ENCODE measurements at regions not wholly inside any gene's neighbourhood (a gene's known extent, or its start where the extent isn't known, plus 50 kb on each side); places are given as distances from the start of the nearest gene placed in this dataset.
"Not testable (repeated sequence)": the region's sequence is repeated elsewhere in the genome, so short reads cannot be mapped to it uniquely, and the experiment has no call there.

GRCh38 chr6:66326228-66326627, 619.2 kb upstream of the EYS start:
- no peak for DNase-seq

GRCh38 chr6:66321017-66321416, 614.0 kb upstream of the EYS start:
- DNase-seq: no peak

- DNase-seq: no peak
Observed at GRCh38 chr6:66307490-66307889, 600.5 kb upstream of the EYS start.

- no peak for DNase-seq
Observed at GRCh38 chr6:66291905-66292304, 584.9 kb upstream of the EYS start.

GRCh38 chr6:66289889-66290288, 582.9 kb upstream of the EYS start:
- DNase-seq: no peak

- no peak for DNase-seq
Observed at GRCh38 chr6:66278115-66278514, 571.1 kb upstream of the EYS start.

GRCh38 chr6:66277400-66277799, 570.4 kb upstream of the EYS start:
- DNase-seq: no peak

- DNase-seq: no peak
Observed at GRCh38 chr6:66265737-66266136, 558.7 kb upstream of the EYS start.

- no peak for DNase-seq
Observed at GRCh38 chr6:66264376-66264775, 557.4 kb upstream of the EYS start.

- DNase-seq: not testable (repeated sequence)
Observed at GRCh38 chr6:66258731-66259487, 551.9 kb upstream of the EYS start.

- no peak for DNase-seq
Observed at GRCh38 chr6:66245231-66245630, 538.2 kb upstream of the EYS start.

- DNase-seq: no peak
Observed at GRCh38 chr6:66238851-66239250, 531.8 kb upstream of the EYS start.

- DNase-seq: no peak
Observed at GRCh38 chr6:66232890-66233289, 525.9 kb upstream of the EYS start.

- DNase-seq: no peak
Observed at GRCh38 chr6:66230591-66230990, 523.6 kb upstream of the EYS start.

- no peak for DNase-seq
Observed at GRCh38 chr6:66226109-66226508, 519.1 kb upstream of the EYS start.

GRCh38 chr6:66210964-66211363, 503.9 kb upstream of the EYS start:
- no peak for DNase-seq

- DNase-seq: no peak
Observed at GRCh38 chr6:66200390-66200789, 493.4 kb upstream of the EYS start.

GRCh38 chr6:66199171-66199570, 492.1 kb upstream of the EYS start:
- no peak for DNase-seq

GRCh38 chr6:66198062-66198624, 491.1 kb upstream of the EYS start:
- DNase-seq: no peak

- DNase-seq: no peak
Observed at GRCh38 chr6:66190858-66191257, 483.8 kb upstream of the EYS start.

- DNase-seq: no peak
Observed at GRCh38 chr6:66189915-66190314, 482.9 kb upstream of the EYS start.

- no peak for DNase-seq
Observed at GRCh38 chr6:66186756-66187155, 479.7 kb upstream of the EYS start.

GRCh38 chr6:66184091-66184490, 477.1 kb upstream of the EYS start:
- no peak for DNase-seq

GRCh38 chr6:66179361-66179760, 472.3 kb upstream of the EYS start:
- no peak for DNase-seq

- DNase-seq: no peak
Observed at GRCh38 chr6:66173587-66173986, 466.6 kb upstream of the EYS start.

Data from suppressor macrophage treated with lipopolysaccharide for 4 hours (primary cell).